ENCODE measurements at regions not wholly inside any gene's neighbourhood (a gene's known extent, or its start where the extent isn't known, plus 50 kb on each side); places are given as distances from the start of the nearest gene placed in this dataset.

- TF ChIP-seq CTCF (IDR thresholded peaks at IDR 0.05) (no peak), POLR2A (IDR thresholded peaks at IDR 0.05) (no peak), EP300 (IDR thresholded peaks at IDR 0.05) (no peak)
Measured at GRCh38 chr13:31937436-31937835, 94.1 kb upstream of the FRY start.
